HFF-Myc (cell line): ENCODE measurements at regions not wholly inside any gene's neighbourhood (a gene's known extent, or its start where the extent isn't known, plus 50 kb on each side); places are given as distances from the start of the nearest gene placed in this dataset.
A peak's percentile ranks its signal among the peaks of the same experiment; 100 is the strongest.
"Not testable (repeated sequence)": the region's sequence is repeated elsewhere in the genome, so short reads cannot be mapped to it uniquely, and the experiment has no call there.

Experiments
- DNase-seq: peaks from one replicate; pipeline ENCODE4 v3.0.0-alpha.2; 2011; ENCODE audit warnings: low read depth; ENCODE audit errors: extremely low read depth
- H3K4me3 ChIP-seq: replicated peaks from 2 replicates; pipeline ENCODE4 v1.5.1; 2011; ENCODE audit warnings: low read depth, mild to moderate bottlenecking, control low read depth, low read length
- CTCF ChIP-seq: IDR thresholded peaks from 2 replicates; pipeline ENCODE4 v1.5.1; 2012; ENCODE audit warnings: mild to moderate bottlenecking, low read depth, low read length, control low read depth; ENCODE audit errors: missing control alignments

DNA sequence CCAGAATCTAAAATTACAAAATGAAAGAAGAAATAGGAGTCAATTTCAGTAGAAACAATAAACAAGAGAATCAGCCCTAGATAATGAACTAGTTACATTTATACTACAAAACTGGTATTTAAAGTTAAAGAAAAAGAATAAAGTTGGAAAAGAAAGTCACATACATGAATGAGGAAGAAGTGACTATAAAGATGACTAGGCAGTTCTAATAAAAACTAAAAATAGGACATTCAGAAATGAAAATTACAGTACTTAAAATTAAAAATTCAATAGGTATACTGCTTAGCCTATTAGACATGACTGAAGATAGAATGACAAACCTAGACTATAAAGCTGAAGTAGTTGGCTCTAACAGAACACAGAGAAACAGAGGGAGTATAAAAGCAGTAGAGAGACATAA lies 108.8 kb downstream of the AHR start:
- TF ChIP-seq CTCF: no peak
- DNase-seq: no peak
- H3K4me3 ChIP-seq: no peak overlapping the region

- DNase-seq: peak; percentile 75
- no peak for TF ChIP-seq CTCF
- H3K4me3 ChIP-seq: no peak overlapping the region
These were observed 109.9 kb downstream of the AHR start for GRCh38 chr7:17408245-17408903.

GRCh38 chr7:17408904-17409290 lies 110.4 kb downstream of the AHR start:
- TF ChIP-seq CTCF: no peak
- H3K4me3 ChIP-seq: no peak overlapping the region
- no peak for DNase-seq

GRCh38 chr7:17411922-17412321 lies 113.5 kb downstream of the AHR start:
- no peak for TF ChIP-seq CTCF
- no peak overlapping the region for H3K4me3 ChIP-seq
- no peak for DNase-seq

GRCh38 chr7:17412883-17413282 lies 114.4 kb downstream of the AHR start:
- H3K4me3 ChIP-seq: no peak overlapping the region
- TF ChIP-seq CTCF: no peak
- no peak for DNase-seq

GRCh38 chr7:17415955-17416354 lies 117.5 kb downstream of the AHR start:
- H3K4me3 ChIP-seq: no peak overlapping the region
- TF ChIP-seq CTCF: no peak

GRCh38 chr7:17420308-17421015 lies 122.0 kb downstream of the AHR start:
- DNase-seq, H3K4me3 ChIP-seq: not testable (repeated sequence)

More at GRCh38 chr7:17415955-17416354, 117.5 kb downstream of the AHR start:
- no peak for DNase-seq
